Omental fat pad (tissue), 3 donors: ENCODE measurements at regions not wholly inside any gene's neighbourhood (a gene's known extent, or its start where the extent isn't known, plus 50 kb on each side); places are given as distances from the start of the nearest gene placed in this dataset.

Source experiments
- ATAC-seq: fragments of 150-250 bp; one replicate; pipeline ENCODE4 v1.9.1; 2016; ENCODE audit warnings: mild to moderate bottlenecking, moderate library complexity; ENCODE audit not compliant: low FRiP score
- DNase-seq: peaks from one replicate; pipeline ENCODE4 v3.0.0-alpha.2; 2019; ENCODE audit warnings: low spot score
- CTCF ChIP-seq, 3 donors: fragments of 450-650 bp; IDR thresholded peaks; one replicate each; pipeline ENCODE4 v1.5.1; 2016 to 2017; ENCODE audit warnings: antibody characterized with exemption in 3 of 3, mild to moderate bottlenecking in 3 of 3, moderate library complexity in 2 of 3

GRCh38 chr3:159146856-159147435, 345.1 kb downstream of the MFSD1 start:
- no peak for TF ChIP-seq CTCF (IDR thresholded peaks at IDR 0.05)

GRCh38 chr3:159147813-159148212, 346.0 kb downstream of the MFSD1 start:
- DNase-seq (no peak), ATAC-seq (no peak)
- no peak for TF ChIP-seq CTCF (IDR thresholded peaks at IDR 0.05)

More at GRCh38 chr3:159146856-159147435, 345.1 kb downstream of the MFSD1 start:
- ATAC-seq (no peak), DNase-seq (no peak)

GRCh38 chr3:159148466-159148865, 346.6 kb downstream of the MFSD1 start:
- DNase-seq (no peak), ATAC-seq (no peak)
- TF ChIP-seq CTCF (IDR thresholded peaks at IDR 0.05) = no peak

GRCh38 chr3:159149131-159149530, 347.3 kb downstream of the MFSD1 start:
- TF ChIP-seq CTCF (IDR thresholded peaks at IDR 0.05) = no peak
- ATAC-seq (no peak), DNase-seq (no peak)

- ATAC-seq (no peak), DNase-seq (no peak)
- no peak for TF ChIP-seq CTCF (IDR thresholded peaks at IDR 0.05)
These were observed 347.8 kb downstream of the MFSD1 start for GRCh38 chr3:159149633-159150032.

- DNase-seq (no peak), ATAC-seq (no peak)
- no peak for TF ChIP-seq CTCF (IDR thresholded peaks at IDR 0.05)
These were observed 348.3 kb downstream of the MFSD1 start for GRCh38 chr3:159150180-159150579.

- ATAC-seq (no peak), DNase-seq (no peak)
- TF ChIP-seq CTCF (IDR thresholded peaks at IDR 0.05) = no peak
These were observed 349.3 kb downstream of the MFSD1 start for GRCh38 chr3:159151130-159151529.
